GM12892 (cell line): ENCODE measurements at regions not wholly inside any gene's neighbourhood (a gene's known extent, or its start where the extent isn't known, plus 50 kb on each side); places are given as distances from the start of the nearest gene placed in this dataset.
"Not testable (repeated sequence)": the region's sequence is repeated elsewhere in the genome, so short reads cannot be mapped to it uniquely, and the experiment has no call there.

Experiments
- DNase-seq: peaks from one replicate; pipeline ENCODE4 v3.0.0; 2011; ENCODE audit not compliant: insufficient read length
- FAIRE-seq: peaks from 2 replicates; lab custom pipeline; 2011; peaks lifted over from hg19 to GRCh38; lab: Jason Lieb, UNC
- POLR2A ChIP-seq: IDR thresholded peaks from 2 replicates; pipeline ENCODE4 v1.6.1; 2011; ENCODE audit warnings: low read depth, low read length, control low read depth
- POLR2AphosphoS5 ChIP-seq: IDR thresholded peaks from 2 replicates; pipeline ENCODE4 v1.6.1; 2011; ENCODE audit warnings: low read depth, low read length, control low read depth
- TAF1 ChIP-seq: IDR thresholded peaks from 2 replicates; pipeline ENCODE4 v1.6.1; 2011; ENCODE audit warnings: low read depth, mild to moderate bottlenecking, control low read depth, low read length, borderline replicate concordance

GRCh38 chr5:91639744-91640143 lies 256.6 kb upstream of the ARRDC3 start:
- FAIRE-seq, result no peak

GRCh38 chr5:91638010-91638409 lies 254.9 kb upstream of the ARRDC3 start:
- no peak for FAIRE-seq
- no peak for DNase-seq
- TF ChIP-seq POLR2AphosphoS5 (no peak), TAF1 (no peak), POLR2A (no peak)

More at GRCh38 chr5:91639744-91640143, 256.6 kb upstream of the ARRDC3 start:
- DNase-seq, result no peak
- TF ChIP-seq TAF1, result no peak
- no peak for TF ChIP-seq POLR2AphosphoS5
- no peak for TF ChIP-seq POLR2A

GRCh38 chr5:91635950-91636734 lies 253.0 kb upstream of the ARRDC3 start:
- no peak for FAIRE-seq
- no peak for DNase-seq

GRCh38 chr5:91632871-91633270 lies 249.8 kb upstream of the ARRDC3 start:
- FAIRE-seq (no peak), DNase-seq (no peak)

More at GRCh38 chr5:91635950-91636734, 253.0 kb upstream of the ARRDC3 start:
- TF ChIP-seq POLR2A (no peak), TAF1 (no peak), POLR2AphosphoS5 (no peak)

GRCh38 chr5:91611746-91612145 lies 228.6 kb upstream of the ARRDC3 start:
- FAIRE-seq (no peak), DNase-seq (no peak)

More at GRCh38 chr5:91632871-91633270, 249.8 kb upstream of the ARRDC3 start:
- TF ChIP-seq POLR2AphosphoS5 (no peak), TAF1 (no peak), POLR2A (no peak)

GRCh38 chr5:91607675-91608074 lies 224.6 kb upstream of the ARRDC3 start:
- no peak for DNase-seq
- no peak for FAIRE-seq
- TF ChIP-seq POLR2A, result no peak
- TF ChIP-seq POLR2AphosphoS5, result no peak
- no peak for TF ChIP-seq TAF1

More at GRCh38 chr5:91611746-91612145, 228.6 kb upstream of the ARRDC3 start:
- TF ChIP-seq TAF1, result no peak
- no peak for TF ChIP-seq POLR2A

- DNase-seq, result no peak
- no peak for TF ChIP-seq POLR2AphosphoS5
- TF ChIP-seq POLR2A, result no peak
- no peak for TF ChIP-seq TAF1
- FAIRE-seq, result no peak
These were observed 216.7 kb upstream of the ARRDC3 start for GRCh38 chr5:91599863-91600262.

GRCh38 chr5:91598216-91598615 lies 215.1 kb upstream of the ARRDC3 start:
- FAIRE-seq (no peak), DNase-seq (no peak)
- TF ChIP-seq TAF1 (no peak), POLR2AphosphoS5 (no peak), POLR2A (no peak)

- no peak for DNase-seq
- no peak for FAIRE-seq
- TF ChIP-seq POLR2A, result no peak
- TF ChIP-seq TAF1, result no peak
- no peak for TF ChIP-seq POLR2AphosphoS5
These were observed 212.3 kb upstream of the ARRDC3 start for GRCh38 chr5:91595424-91595823.

GRCh38 chr5:91591076-91591475 lies 208.0 kb upstream of the ARRDC3 start:
- DNase-seq (no peak), FAIRE-seq (no peak)

GRCh38 chr5:91586232-91586631 lies 203.1 kb upstream of the ARRDC3 start:
- no peak for FAIRE-seq
- no peak for DNase-seq
- TF ChIP-seq TAF1 (no peak), POLR2AphosphoS5 (no peak), POLR2A (no peak)

More at GRCh38 chr5:91591076-91591475, 208.0 kb upstream of the ARRDC3 start:
- TF ChIP-seq TAF1 (no peak), POLR2AphosphoS5 (no peak), POLR2A (no peak)

GRCh38 chr5:91584352-91584751 lies 201.2 kb upstream of the ARRDC3 start:
- FAIRE-seq (no peak), DNase-seq (no peak)
- no peak for TF ChIP-seq TAF1
- TF ChIP-seq POLR2AphosphoS5, result no peak
- TF ChIP-seq POLR2A, result no peak

GRCh38 chr5:91566012-91566411 lies 182.9 kb upstream of the ARRDC3 start:
- not testable (repeated sequence) for FAIRE-seq, DNase-seq

GRCh38 chr5:91562922-91563321 lies 179.8 kb upstream of the ARRDC3 start:
- no peak for DNase-seq
- TF ChIP-seq POLR2A, result no peak
- TF ChIP-seq TAF1, result no peak
- no peak for TF ChIP-seq POLR2AphosphoS5
- FAIRE-seq, result no peak
